HG03439 (cell line): ENCODE measurements at regions not wholly inside any gene's neighbourhood (a gene's known extent, or its start where the extent isn't known, plus 50 kb on each side); places are given as distances from the start of the nearest gene placed in this dataset.

ENCODE experiments used
- ATAC-seq: cut with Tn5 transposase; IDR thresholded peaks from one replicate; pipeline ENCODE4 v1.9.1; 2021; ENCODE audit warnings: mild to moderate bottlenecking, moderate library complexity; ENCODE audit not compliant: unreplicated experiment

GRCh38 chr20:51221103-51221502, 198.2 kb upstream of the KCNG1 start:
- ATAC-seq: no peak

GRCh38 chr20:51220293-51220706, 197.4 kb upstream of the KCNG1 start:
- no peak for ATAC-seq

- no peak for ATAC-seq
Measured at GRCh38 chr20:51219544-51219943, 196.6 kb upstream of the KCNG1 start.

GRCh38 chr20:51218603-51219002, 195.7 kb upstream of the KCNG1 start:
- ATAC-seq: no peak

GRCh38 chr20:51217347-51218045, 194.6 kb upstream of the KCNG1 start:
- ATAC-seq: no peak

GRCh38 chr20:51216850-51217249, 193.9 kb upstream of the KCNG1 start:
- ATAC-seq: no peak

- ATAC-seq: no peak
Measured at GRCh38 chr20:51212816-51213215, 189.9 kb upstream of the KCNG1 start.

- no peak for ATAC-seq
Measured at GRCh38 chr20:51211191-51211590, 188.3 kb upstream of the KCNG1 start.

GRCh38 chr20:51210084-51210483, 187.2 kb upstream of the KCNG1 start:
- ATAC-seq: no peak

- ATAC-seq: no peak
Measured at GRCh38 chr20:51208162-51208561, 185.3 kb upstream of the KCNG1 start.

- no peak for ATAC-seq
Measured at GRCh38 chr20:51206032-51206662, 183.2 kb upstream of the KCNG1 start.

- ATAC-seq: no peak
Measured at GRCh38 chr20:51204794-51205193, 181.9 kb upstream of the KCNG1 start.

GRCh38 chr20:51204051-51204715, 181.3 kb upstream of the KCNG1 start:
- no peak for ATAC-seq

- no peak for ATAC-seq
Measured at GRCh38 chr20:51202304-51202703, 179.4 kb upstream of the KCNG1 start.

- no peak for ATAC-seq
Measured at GRCh38 chr20:51199920-51200319, 177.0 kb upstream of the KCNG1 start.

GRCh38 chr20:51198876-51199523, 176.1 kb upstream of the KCNG1 start:
- no peak for ATAC-seq

GRCh38 chr20:51198238-51198637, 175.3 kb upstream of the KCNG1 start:
- no peak for ATAC-seq

- no peak for ATAC-seq
Measured at GRCh38 chr20:51196991-51197651, 174.2 kb upstream of the KCNG1 start.

- no peak for ATAC-seq
Measured at GRCh38 chr20:51195990-51196389, 173.1 kb upstream of the KCNG1 start.

- no peak for ATAC-seq
Measured at GRCh38 chr20:51195419-51195901, 172.6 kb upstream of the KCNG1 start.
